Mesendoderm (in vitro differentiated cells): ENCODE measurements at regions not wholly inside any gene's neighbourhood (a gene's known extent, or its start where the extent isn't known, plus 50 kb on each side); places are given as distances from the start of the nearest gene placed in this dataset.

Experiments used
- DNase-seq: peaks from one replicate; pipeline ENCODE4 v3.0.0; 2013
- H2AK5ac ChIP-seq: 2 replicates; pipeline ENCODE4 v1.6.1; 2013; ENCODE audit warnings: low read length, inconsistent platforms
- H2BK120ac ChIP-seq: 2 replicates; pipeline ENCODE4 v1.6.1; 2013; ENCODE audit warnings: low read depth, mild to moderate bottlenecking, low read length, moderate library complexity, mixed read lengths
- H2BK15ac ChIP-seq: replicated peaks from 2 replicates; pipeline ENCODE4 v1.6.1; 2013; ENCODE audit warnings: low read depth, mild to moderate bottlenecking, moderate library complexity
- H2BK5ac ChIP-seq: 2 replicates; pipeline ENCODE4 v1.6.1; 2013; ENCODE audit warnings: low read length, inconsistent platforms
- H3K18ac ChIP-seq: 2 replicates; pipeline ENCODE4 v1.6.1; 2013; ENCODE audit warnings: mild to moderate bottlenecking, low read length, mixed read lengths
- H3K23ac ChIP-seq: one replicate; pipeline ENCODE4 v1.6.1; 2013; ENCODE audit warnings: low read length
- H3K27ac ChIP-seq: 2 replicates; pipeline ENCODE4 v1.5.1; 2013; ENCODE audit warnings: low read depth, mild to moderate bottlenecking, inconsistent platforms, low read length, moderate library complexity
- H3K27me3 ChIP-seq: 2 replicates; pipeline ENCODE4 v1.6.1; 2013; ENCODE audit warnings: low read length, control low read depth, mild to moderate bottlenecking, inconsistent platforms; ENCODE audit not compliant: insufficient read depth, poor library complexity
- H3K36me3 ChIP-seq: 2 replicates; pipeline ENCODE4 v1.6.1; 2013; ENCODE audit warnings: low read length, inconsistent platforms; ENCODE audit not compliant: control insufficient read depth, insufficient read depth
- H3K4ac ChIP-seq: one replicate; pipeline ENCODE4 v1.6.1; 2013; ENCODE audit warnings: low read depth, mild to moderate bottlenecking, low read length, moderate library complexity
- H3K4me1 ChIP-seq: 2 replicates; pipeline ENCODE4 v1.6.1; 2013; ENCODE audit warnings: low read depth, low read length, inconsistent platforms; ENCODE audit not compliant: control insufficient read depth
- H3K4me2 ChIP-seq: 2 replicates; pipeline ENCODE4 v1.6.1; 2013; ENCODE audit warnings: low read length
- H3K4me3 ChIP-seq: 2 replicates; pipeline ENCODE4 v1.5.1; 2013; ENCODE audit warnings: mild to moderate bottlenecking, low read length
- H3K56ac ChIP-seq: one replicate; pipeline ENCODE4 v1.6.1; 2013; ENCODE audit warnings: low read length
- H3K79me1 ChIP-seq: 2 replicates; pipeline ENCODE4 v1.6.1; 2013; ENCODE audit warnings: low read length, inconsistent platforms
- H3K79me2 ChIP-seq: 2 replicates; pipeline ENCODE4 v1.6.1; 2013; ENCODE audit warnings: mild to moderate bottlenecking, low read length; ENCODE audit not compliant: control insufficient read depth, insufficient read depth
- H3K9ac ChIP-seq: 2 replicates; pipeline ENCODE4 v1.6.1; 2013; ENCODE audit warnings: low read length, inconsistent platforms
- H4K5ac ChIP-seq: one replicate; pipeline ENCODE4 v1.6.1; 2013; ENCODE audit warnings: low read length
- H4K8ac ChIP-seq: one replicate; pipeline ENCODE4 v1.6.1; 2013; ENCODE audit warnings: low read depth, mild to moderate bottlenecking, control low read depth, low read length, moderate library complexity
- WGBS: extraction: QIAGEN DNeasy Blood & Tissue Kit; methylation state at CpG from one replicate; pipeline ENCODE4 v1.1.7; 2013; ENCODE audit warnings: low lambda C conversion rate, missing lambda C conversion rate; ENCODE audit not compliant: insufficient coverage; ENCODE audit errors: extremely low coverage; 5-methylcytosine and 5-hydroxymethylcytosine counted together

DNA sequence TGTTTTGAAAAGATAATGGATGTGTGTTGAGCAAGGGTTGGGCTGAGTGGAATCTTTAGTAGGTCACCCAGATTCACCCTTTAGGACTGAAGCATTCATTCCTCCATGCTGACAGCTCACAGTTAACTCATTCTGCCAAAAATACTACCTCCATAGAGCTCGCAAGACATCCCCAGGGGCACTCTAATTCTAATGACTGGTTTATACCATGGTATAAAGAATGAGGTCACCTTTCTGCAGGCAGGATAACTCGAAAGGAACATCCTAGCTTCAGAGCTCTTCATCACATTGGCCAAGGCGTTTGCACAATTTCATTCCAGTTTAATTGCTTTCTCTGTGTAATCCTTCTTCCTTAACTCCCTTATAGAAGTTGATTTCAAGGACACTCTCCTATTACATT is 1257.2 kb upstream of the EYS start:
- Histone ChIP-seq H2AK5ac (no peak overlapping the region), H2BK5ac (no peak overlapping the region), H3K18ac (no peak overlapping the region), H3K79me1 (no peaks in the 10 kb centered on the region), H3K9ac (no peak overlapping the region), H3K56ac (no peak overlapping the region), H3K36me3 (no peaks in the 10 kb centered on the region), H3K4ac (no peak overlapping the region), H4K8ac (no peak overlapping the region), H3K23ac (no peak overlapping the region), H3K4me2 (no peak overlapping the region), H3K4me1 (no peaks in the 10 kb centered on the region), H3K27me3 (no peaks in the 10 kb centered on the region), H2BK120ac (no peak overlapping the region), H4K5ac (no peak overlapping the region), H3K79me2 (no peaks in the 10 kb centered on the region), H2BK15ac (no peak overlapping the region), H3K4me3 (no peak overlapping the region), H3K27ac (no peak overlapping the region)
- no CpG with 5 or more reads among the region's 3 CpGs for WGBS
- no peak for DNase-seq

- Histone ChIP-seq H3K36me3 (no peaks in the 10 kb centered on the region), H3K18ac (no peak overlapping the region), H2AK5ac (no peak overlapping the region), H3K4me2 (no peak overlapping the region), H3K27ac (no peak overlapping the region), H4K8ac (no peak overlapping the region), H3K4me3 (no peak overlapping the region), H2BK5ac (no peak overlapping the region), H3K27me3 (no peaks in the 10 kb centered on the region), H2BK120ac (no peak overlapping the region), H3K56ac (no peak overlapping the region), H3K79me1 (no peaks in the 10 kb centered on the region), H3K23ac (no peak overlapping the region), H4K5ac (no peak overlapping the region), H2BK15ac (no peak overlapping the region), H3K79me2 (no peaks in the 10 kb centered on the region), H3K4ac (no peak overlapping the region), H3K4me1 (no peaks in the 10 kb centered on the region), H3K9ac (no peak overlapping the region)
- DNase-seq: no peak
- no CpG with 5 or more reads among the region's 4 CpGs for WGBS
These were observed 1255.1 kb upstream of the EYS start for GRCh38 chr6:66962082-66962481.

GRCh38 chr6:66961191-66961590 is 1254.2 kb upstream of the EYS start:
- no peak overlapping the region for H3K9ac ChIP-seq
- no peak overlapping the region for H4K5ac ChIP-seq
- no peak overlapping the region for H3K4me2 ChIP-seq
- no peak overlapping the region for H2BK120ac ChIP-seq
- no peaks in the 10 kb centered on the region for H3K27me3 ChIP-seq
- H3K4ac ChIP-seq: no peak overlapping the region
- no peak overlapping the region for H2BK15ac ChIP-seq
- H3K79me2 ChIP-seq: no peaks in the 10 kb centered on the region
- H2AK5ac ChIP-seq: no peak overlapping the region
- no peak for DNase-seq
- no peaks in the 10 kb centered on the region for H3K79me1 ChIP-seq
- H3K27ac ChIP-seq: no peak overlapping the region
- H3K56ac ChIP-seq: no peak overlapping the region
- H3K23ac ChIP-seq: no peak overlapping the region
- H3K4me3 ChIP-seq: no peak overlapping the region
- no peak overlapping the region for H4K8ac ChIP-seq
- no peaks in the 10 kb centered on the region for H3K36me3 ChIP-seq
- H2BK5ac ChIP-seq: no peak overlapping the region
- no peak overlapping the region for H3K18ac ChIP-seq
- no peaks in the 10 kb centered on the region for H3K4me1 ChIP-seq

DNA sequence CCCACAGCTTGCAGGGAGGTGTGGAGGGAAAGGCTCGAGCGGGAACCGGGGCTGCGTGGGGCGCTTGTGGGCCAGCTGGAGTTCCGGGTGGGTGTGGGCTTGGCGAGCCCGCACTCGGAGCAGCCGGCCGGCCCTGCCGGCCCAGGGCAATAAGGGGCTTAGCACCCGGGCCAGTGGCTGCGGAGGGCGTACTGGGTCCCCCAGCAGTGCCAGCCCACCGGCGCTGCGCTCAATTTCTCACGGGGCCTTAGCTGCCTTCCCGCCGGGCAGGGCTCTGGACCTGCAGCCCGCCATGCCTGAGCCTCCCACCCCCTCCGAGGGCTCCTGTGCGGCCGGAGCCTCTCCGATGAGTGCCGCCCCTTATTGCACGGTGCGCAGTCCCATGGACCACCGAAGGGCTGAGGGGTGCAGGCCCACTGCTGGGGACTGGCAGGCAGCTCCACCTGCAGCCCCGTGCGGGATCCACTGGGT is 1242.2 kb upstream of the EYS start:
- no peak overlapping the region for H4K8ac ChIP-seq
- H3K56ac ChIP-seq: no peak overlapping the region
- H3K18ac ChIP-seq: no peak overlapping the region
- H2BK5ac ChIP-seq: no peak overlapping the region
- H3K79me1 ChIP-seq: no peaks in the 10 kb centered on the region
- no peak overlapping the region for H3K4me2 ChIP-seq
- H3K9ac ChIP-seq: no peak overlapping the region
- DNase-seq: no peak
- no peak overlapping the region for H4K5ac ChIP-seq
- H2BK15ac ChIP-seq: no peak overlapping the region
- no peak overlapping the region for H2AK5ac ChIP-seq
- no CpG with 5 or more reads among the region's 32 CpGs for WGBS
- no peaks in the 10 kb centered on the region for H3K36me3 ChIP-seq
- no peak overlapping the region for H3K4ac ChIP-seq
- no peaks in the 10 kb centered on the region for H3K27me3 ChIP-seq
- no peak overlapping the region for H3K4me3 ChIP-seq
- H2BK120ac ChIP-seq: no peak overlapping the region
- no peak overlapping the region for H3K23ac ChIP-seq
- no peaks in the 10 kb centered on the region for H3K79me2 ChIP-seq
- H3K27ac ChIP-seq: no peak overlapping the region
- H3K4me1 ChIP-seq: no peaks in the 10 kb centered on the region

DNA sequence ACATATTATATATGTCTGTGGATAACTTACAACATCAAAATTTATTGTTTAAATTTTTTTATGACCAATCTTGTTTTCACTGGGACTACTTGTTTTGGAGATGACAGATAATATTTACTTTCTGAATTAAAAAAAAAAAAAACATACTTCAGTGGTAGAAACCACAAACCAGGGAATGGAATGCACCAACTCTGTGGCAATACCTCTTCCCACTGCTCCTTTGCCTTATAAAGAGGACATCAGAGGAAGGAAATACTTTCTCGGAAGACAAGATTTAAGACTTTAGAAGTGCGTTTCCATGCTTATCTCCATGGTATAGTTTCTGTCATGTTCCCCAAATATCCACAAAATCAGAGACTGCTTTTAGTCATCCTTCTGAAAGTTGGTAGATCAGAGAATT is 1241.1 kb upstream of the EYS start:
- H3K4me1 ChIP-seq: no peaks in the 10 kb centered on the region
- no peak overlapping the region for H3K4me2 ChIP-seq
- no peaks in the 10 kb centered on the region for H3K79me2 ChIP-seq
- H4K8ac ChIP-seq: no peak overlapping the region
- no peaks in the 10 kb centered on the region for H3K27me3 ChIP-seq
- H3K36me3 ChIP-seq: no peaks in the 10 kb centered on the region
- no peak overlapping the region for H2AK5ac ChIP-seq
- H3K4me3 ChIP-seq: no peak overlapping the region
- H3K27ac ChIP-seq: no peak overlapping the region
- no peak overlapping the region for H3K23ac ChIP-seq
- H2BK120ac ChIP-seq: no peak overlapping the region
- no peak overlapping the region for H3K4ac ChIP-seq
- no peak overlapping the region for H3K56ac ChIP-seq
- no peak overlapping the region for H3K18ac ChIP-seq
- no peak overlapping the region for H3K9ac ChIP-seq
- no peak overlapping the region for H2BK5ac ChIP-seq
- no peak overlapping the region for H2BK15ac ChIP-seq
- no peak overlapping the region for H4K5ac ChIP-seq
- no CpG with 5 or more reads among the region's 2 CpGs for WGBS
- H3K79me1 ChIP-seq: no peaks in the 10 kb centered on the region
- DNase-seq: no peak

DNA sequence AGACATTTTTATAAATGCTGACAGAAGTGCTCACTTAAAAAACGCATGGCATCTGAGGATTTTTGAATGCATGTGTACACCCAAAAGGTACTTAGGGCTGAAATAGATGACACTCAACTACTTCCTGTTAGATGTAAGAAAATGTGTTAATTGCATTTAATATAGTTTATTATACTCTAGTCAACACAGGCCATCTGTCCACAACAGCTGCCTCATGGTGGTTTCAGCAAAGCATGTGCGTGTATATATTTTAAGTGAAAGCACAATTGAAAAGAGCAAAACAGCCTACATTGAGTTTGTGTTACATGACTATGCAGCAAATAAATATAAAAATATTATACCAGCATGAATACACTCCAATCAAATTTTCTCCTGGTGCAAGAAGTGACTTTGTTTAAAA is 1233.0 kb upstream of the EYS start:
- Histone ChIP-seq H3K56ac (no peak overlapping the region), H3K9ac (no peak overlapping the region), H3K27me3 (no peaks in the 10 kb centered on the region), H3K36me3 (no peaks in the 10 kb centered on the region), H3K79me1 (no peaks in the 10 kb centered on the region), H3K23ac (no peak overlapping the region), H4K8ac (no peak overlapping the region), H3K4me3 (no peak overlapping the region), H3K79me2 (no peaks in the 10 kb centered on the region), H2BK5ac (no peak overlapping the region), H3K4me1 (no peaks in the 10 kb centered on the region), H3K4me2 (no peak overlapping the region), H2BK15ac (no peak overlapping the region), H3K27ac (no peak overlapping the region), H3K4ac (no peak overlapping the region), H4K5ac (no peak overlapping the region), H2AK5ac (no peak overlapping the region), H3K18ac (no peak overlapping the region), H2BK120ac (no peak overlapping the region)
- DNase-seq: no peak
- WGBS: no CpG with 5 or more reads among the region's 2 CpGs
